ENCODE measurements at regions not wholly inside any gene's neighbourhood (a gene's known extent, or its start where the extent isn't known, plus 50 kb on each side); places are given as distances from the start of the nearest gene placed in this dataset.

DNA sequence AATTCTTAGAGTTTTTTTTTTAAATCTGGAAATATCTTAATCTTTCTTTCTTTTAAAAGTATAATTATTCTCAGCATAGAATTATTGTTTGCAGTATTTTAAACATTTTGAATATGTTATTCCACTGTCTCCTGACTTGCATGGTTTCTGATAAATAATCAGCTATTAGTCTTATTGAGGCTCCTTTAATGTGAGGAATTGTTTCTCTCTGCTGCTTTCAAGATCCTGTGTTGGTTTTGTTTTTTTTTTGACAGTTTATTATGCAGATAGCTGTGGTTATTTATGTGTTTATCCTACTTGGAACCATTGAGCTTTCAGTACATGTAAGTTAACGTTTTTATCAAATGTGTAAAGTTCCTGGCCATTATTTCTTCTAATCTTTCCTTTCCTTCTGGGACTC is 477.9 kb upstream of the HTR2A start:
- no peak for TF ChIP-seq GATA2 (IDR thresholded peaks at IDR 0.05; ENCODE audit: low read depth, low read length)
- no peak for TF ChIP-seq GATA3 (IDR thresholded peaks at IDR 0.05; ENCODE audit: low read depth, low read length)
